ENCODE measurements at regions not wholly inside any gene's neighbourhood (a gene's known extent, or its start where the extent isn't known, plus 50 kb on each side); places are given as distances from the start of the nearest gene placed in this dataset.

GRCh38 chr14:61621444-61621843 lies 73.9 kb upstream of the HIF1A start:
- DNase-seq (ENCODE audit: low read depth, low spot score) (no peak), ATAC-seq (no peak)
- Histone ChIP-seq H3K4me1 (ENCODE audit: control insufficient read depth in 1 of 2, insufficient read depth in 2 of 2, low read length in 2 of 2) (peaks cover 3 to 9% of the 10 kb centered on the region in 2 experiments; a peak in 1 of 4 replicates), H3K79me2 (ENCODE audit: insufficient read depth, low read length) (no peaks in the 10 kb centered on the region), H3K27ac (ENCODE audit: low read depth, low read length) (no peak overlapping the region), H3K36me3 (ENCODE audit: control insufficient read depth in 1 of 2, insufficient read depth in 2 of 2, low read length in 2 of 2) (no peaks in the 10 kb centered on the region), H3K9ac (ENCODE audit: low read length) (no peak overlapping the region), H3K4me2 (ENCODE audit: low read length) (no peak overlapping the region), H2AFZ (ENCODE audit: low read depth, low read length, poor library complexity, severe bottlenecking) (no peak overlapping the region), H3K27me3 (ENCODE audit: insufficient read depth, low read length) (no peaks in the 10 kb centered on the region), H3K9me2 (ENCODE audit: insufficient read depth) (no peaks in the 10 kb centered on the region; the same call in 1 of the 2 replicates), H3K9me3 (ENCODE audit: control insufficient read depth in 1 of 2, insufficient read depth in 1 of 2, low read depth in 1 of 2, low read length in 2 of 2) (no peaks in the 10 kb centered on the region), H3K4me3 (replicated peaks in 1 of 2; ENCODE audit: low read depth in 1 of 2, low read length in 2 of 2) (no peak overlapping the region), H4K20me1 (ENCODE audit: insufficient read depth) (no peaks in the 10 kb centered on the region)
- POLR2A ChIA-PET, result no interaction called here
- TF ChIP-seq CTCF (IDR thresholded peaks at IDR 0.05 in 2 of 3, conservative IDR thresholded peaks at IDR 0.05 in 1 of 3; ENCODE audit: borderline replicate concordance in 1 of 3, insufficient read depth in 1 of 3, low read depth in 2 of 3, low read length in 2 of 3), result no peak
- no peak for TF ChIP-seq TCF7L2 (IDR thresholded peaks at IDR 0.05; ENCODE audit: borderline replicate concordance, extremely low read depth, insufficient read depth, insufficient read length)
- no peak for TF ChIP-seq ZNF274 (IDR thresholded peaks at IDR 0.05; ENCODE audit: low read depth, low read length)
- TF ChIP-seq, protein P1, sequence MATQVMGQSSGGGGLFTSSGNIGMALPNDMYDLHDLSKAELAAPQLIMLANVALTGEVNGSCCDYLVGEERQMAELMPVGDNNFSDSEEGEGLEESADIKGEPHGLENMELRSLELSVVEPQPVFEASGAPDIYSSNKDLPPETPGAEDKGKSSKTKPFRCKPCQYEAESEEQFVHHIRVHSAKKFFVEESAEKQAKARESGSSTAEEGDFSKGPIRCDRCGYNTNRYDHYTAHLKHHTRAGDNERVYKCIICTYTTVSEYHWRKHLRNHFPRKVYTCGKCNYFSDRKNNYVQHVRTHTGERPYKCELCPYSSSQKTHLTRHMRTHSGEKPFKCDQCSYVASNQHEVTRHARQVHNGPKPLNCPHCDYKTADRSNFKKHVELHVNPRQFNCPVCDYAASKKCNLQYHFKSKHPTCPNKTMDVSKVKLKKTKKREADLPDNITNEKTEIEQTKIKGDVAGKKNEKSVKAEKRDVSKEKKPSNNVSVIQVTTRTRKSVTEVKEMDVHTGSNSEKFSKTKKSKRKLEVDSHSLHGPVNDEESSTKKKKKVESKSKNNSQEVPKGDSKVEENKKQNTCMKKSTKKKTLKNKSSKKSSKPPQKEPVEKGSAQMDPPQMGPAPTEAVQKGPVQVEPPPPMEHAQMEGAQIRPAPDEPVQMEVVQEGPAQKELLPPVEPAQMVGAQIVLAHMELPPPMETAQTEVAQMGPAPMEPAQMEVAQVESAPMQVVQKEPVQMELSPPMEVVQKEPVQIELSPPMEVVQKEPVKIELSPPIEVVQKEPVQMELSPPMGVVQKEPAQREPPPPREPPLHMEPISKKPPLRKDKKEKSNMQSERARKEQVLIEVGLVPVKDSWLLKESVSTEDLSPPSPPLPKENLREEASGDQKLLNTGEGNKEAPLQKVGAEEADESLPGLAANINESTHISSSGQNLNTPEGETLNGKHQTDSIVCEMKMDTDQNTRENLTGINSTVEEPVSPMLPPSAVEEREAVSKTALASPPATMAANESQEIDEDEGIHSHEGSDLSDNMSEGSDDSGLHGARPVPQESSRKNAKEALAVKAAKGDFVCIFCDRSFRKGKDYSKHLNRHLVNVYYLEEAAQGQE (IDR thresholded peaks at IDR 0.05; ENCODE audit: low read depth), result no peak
- TF ChIP-seq FOSL1 (IDR thresholded peaks at IDR 0.05; ENCODE audit: low read depth), result no peak
- no peak for TF ChIP-seq EZH2phosphoT487 (IDR thresholded peaks at IDR 0.05; ENCODE audit: borderline replicate concordance)
- no peak for TF ChIP-seq ELF1 (IDR thresholded peaks at IDR 0.05; ENCODE audit: borderline replicate concordance, low read depth)
- no peak for TF ChIP-seq EGR1 (IDR thresholded peaks at IDR 0.05; ENCODE audit: low read depth)
- RAD21 ChIA-PET (ENCODE audit: low non-redundant PET in 1 of 2, low total read pairs in 2 of 2, uncharacterized antibody in 2 of 2, unreplicated experiment in 2 of 2), result no interaction called here
- CTCF ChIA-PET, result no interaction called here
- intact Hi-C loops (cut with micrococcal nuclease), result no loop called here
- no TSS peak for BruUV-seq (replicated peaks)
